ENCODE measurements at regions not wholly inside any gene's neighbourhood (a gene's known extent, or its start where the extent isn't known, plus 50 kb on each side); places are given as distances from the start of the nearest gene placed in this dataset.

DNA sequence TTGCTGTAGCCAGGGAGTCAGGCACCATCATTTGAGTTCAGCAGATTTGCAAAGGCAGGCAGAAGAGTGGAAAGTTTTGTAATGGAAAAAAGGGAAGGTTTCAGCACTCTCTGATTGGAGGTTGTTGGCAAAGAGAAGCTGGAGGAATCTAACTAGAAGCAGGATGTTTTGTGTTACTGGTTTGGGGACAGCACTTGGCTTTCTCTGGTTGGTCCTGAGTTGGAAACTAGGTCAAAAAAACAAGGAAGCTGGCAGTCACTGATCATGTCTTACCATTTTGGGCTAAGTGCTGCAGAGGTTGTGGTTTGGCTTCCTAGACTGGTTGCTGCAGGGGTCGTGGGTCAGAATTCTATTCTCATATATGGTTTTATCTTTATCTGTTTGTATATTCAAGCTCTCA, 189.8 kb downstream of the DRD1 start:
- DNase-seq: no peak

DNA sequence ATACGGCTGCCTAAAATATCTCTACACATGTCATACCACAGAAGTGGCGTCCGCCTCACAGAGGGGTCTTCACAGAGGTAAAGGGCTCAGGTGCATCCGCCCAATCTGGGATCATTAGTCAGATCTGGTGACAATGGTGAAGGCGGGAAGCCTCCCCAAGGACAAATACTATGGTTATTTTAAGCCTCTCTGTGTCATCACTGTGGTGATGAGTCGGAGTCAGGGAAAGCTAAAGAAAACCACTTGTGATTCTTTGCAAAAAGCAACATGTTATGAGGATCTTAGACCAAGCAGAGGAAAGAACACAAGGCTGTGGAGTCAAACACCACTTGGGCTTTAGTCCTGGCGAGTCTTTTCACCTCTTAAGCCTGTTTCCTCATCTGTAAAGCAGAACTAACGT, 190.4 kb downstream of the DRD1 start:
- DNase-seq: no peak
- TF ChIP-seq, protein P1, sequence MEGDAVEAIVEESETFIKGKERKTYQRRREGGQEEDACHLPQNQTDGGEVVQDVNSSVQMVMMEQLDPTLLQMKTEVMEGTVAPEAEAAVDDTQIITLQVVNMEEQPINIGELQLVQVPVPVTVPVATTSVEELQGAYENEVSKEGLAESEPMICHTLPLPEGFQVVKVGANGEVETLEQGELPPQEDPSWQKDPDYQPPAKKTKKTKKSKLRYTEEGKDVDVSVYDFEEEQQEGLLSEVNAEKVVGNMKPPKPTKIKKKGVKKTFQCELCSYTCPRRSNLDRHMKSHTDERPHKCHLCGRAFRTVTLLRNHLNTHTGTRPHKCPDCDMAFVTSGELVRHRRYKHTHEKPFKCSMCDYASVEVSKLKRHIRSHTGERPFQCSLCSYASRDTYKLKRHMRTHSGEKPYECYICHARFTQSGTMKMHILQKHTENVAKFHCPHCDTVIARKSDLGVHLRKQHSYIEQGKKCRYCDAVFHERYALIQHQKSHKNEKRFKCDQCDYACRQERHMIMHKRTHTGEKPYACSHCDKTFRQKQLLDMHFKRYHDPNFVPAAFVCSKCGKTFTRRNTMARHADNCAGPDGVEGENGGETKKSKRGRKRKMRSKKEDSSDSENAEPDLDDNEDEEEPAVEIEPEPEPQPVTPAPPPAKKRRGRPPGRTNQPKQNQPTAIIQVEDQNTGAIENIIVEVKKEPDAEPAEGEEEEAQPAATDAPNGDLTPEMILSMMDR (IDR thresholded peaks at IDR 0.05; ENCODE audit: low read depth, low read length): no peak
- Histone ChIP-seq H3K27me3 (ENCODE audit: insufficient read depth, low read depth, severe bottlenecking) (peaks cover 86% of the 10 kb centered on the region), H3K27ac (no peak overlapping the region), H3K9me3 (ENCODE audit: severe bottlenecking) (no peaks in the 10 kb centered on the region), H3K36me3 (no peaks in the 10 kb centered on the region), H3K4me3 (ENCODE audit: low read depth, low read length) (no peak overlapping the region)

More for the DNA sequence above, 189.8 kb downstream of the DRD1 start:
- Histone ChIP-seq H3K36me3 (no peaks in the 10 kb centered on the region), H3K27ac (no peak overlapping the region), H3K4me3 (ENCODE audit: low read depth, low read length) (no peak overlapping the region), H3K27me3 (ENCODE audit: insufficient read depth, low read depth, severe bottlenecking) (peaks cover 88% of the 10 kb centered on the region), H3K9me3 (ENCODE audit: severe bottlenecking) (no peaks in the 10 kb centered on the region)
- TF ChIP-seq, protein P1 (IDR thresholded peaks at IDR 0.05; ENCODE audit: low read depth, low read length): no peak

DNA sequence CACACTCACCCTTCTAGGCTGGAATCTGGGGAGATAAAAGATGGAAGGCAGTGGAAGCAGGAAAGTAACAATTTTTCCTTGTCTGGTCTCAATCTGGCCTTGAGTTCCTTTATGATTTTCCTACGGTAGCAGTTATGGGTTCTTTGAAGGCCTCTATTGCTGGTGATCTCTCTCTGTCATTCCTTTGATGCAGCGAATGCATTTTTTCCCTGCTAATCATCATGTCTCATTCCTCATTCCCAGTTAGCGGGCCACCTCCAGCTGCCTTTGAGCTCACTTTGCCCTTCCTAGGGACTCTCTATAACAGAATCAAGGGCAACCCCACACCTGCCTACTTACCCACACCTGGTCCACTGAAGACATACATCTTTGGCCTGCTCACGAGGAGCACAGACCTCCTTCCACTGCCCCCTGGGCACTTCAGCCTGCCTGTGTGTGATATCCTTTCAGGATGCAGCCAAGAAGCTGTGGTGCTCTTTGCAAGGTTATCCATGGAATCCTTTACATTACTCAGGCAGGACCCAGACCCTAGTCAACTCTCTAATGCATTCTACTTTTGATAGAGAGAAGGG, 191.7 kb downstream of the DRD1 start:
- Histone ChIP-seq H3K27ac (no peak overlapping the region), H3K36me3 (no peaks in the 10 kb centered on the region), H3K9me3 (ENCODE audit: severe bottlenecking) (no peaks in the 10 kb centered on the region), H3K4me3 (ENCODE audit: low read depth, low read length) (no peak overlapping the region), H3K27me3 (ENCODE audit: insufficient read depth, low read depth, severe bottlenecking) (peaks cover 83% of the 10 kb centered on the region)
- TF ChIP-seq, protein P1 (IDR thresholded peaks at IDR 0.05; ENCODE audit: low read depth, low read length): no peak
- no peak for DNase-seq

DNA sequence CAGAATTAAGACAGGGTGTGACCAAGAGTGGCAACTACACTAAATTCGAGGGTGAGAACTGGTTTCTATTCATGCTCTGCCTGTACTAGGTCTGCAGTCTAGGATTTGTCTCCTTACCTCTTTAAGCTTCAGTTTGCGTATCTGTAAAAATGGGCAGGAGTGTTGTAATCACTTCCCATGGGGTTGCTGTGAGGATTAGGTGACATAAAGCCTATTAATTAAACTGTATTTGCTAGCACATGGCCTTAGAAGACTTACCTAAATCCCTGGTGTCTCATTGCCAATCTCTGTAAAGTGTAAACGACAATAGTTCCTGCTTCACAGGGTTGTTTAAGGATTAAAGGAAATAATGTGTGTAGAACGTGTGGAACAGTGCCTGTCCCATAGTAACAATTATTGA, 193.6 kb downstream of the DRD1 start:
- TF ChIP-seq, protein P1 (IDR thresholded peaks at IDR 0.05; ENCODE audit: low read depth, low read length): no peak
- H3K27me3 ChIP-seq (ENCODE audit: insufficient read depth, low read depth, severe bottlenecking): peaks cover 83% of the 10 kb centered on the region
- H3K4me3 ChIP-seq (ENCODE audit: low read depth, low read length): no peak overlapping the region
- no peak for DNase-seq
- H3K9me3 ChIP-seq (ENCODE audit: severe bottlenecking): no peaks in the 10 kb centered on the region
- H3K27ac ChIP-seq: no peak overlapping the region
- H3K36me3 ChIP-seq: no peaks in the 10 kb centered on the region

DNA sequence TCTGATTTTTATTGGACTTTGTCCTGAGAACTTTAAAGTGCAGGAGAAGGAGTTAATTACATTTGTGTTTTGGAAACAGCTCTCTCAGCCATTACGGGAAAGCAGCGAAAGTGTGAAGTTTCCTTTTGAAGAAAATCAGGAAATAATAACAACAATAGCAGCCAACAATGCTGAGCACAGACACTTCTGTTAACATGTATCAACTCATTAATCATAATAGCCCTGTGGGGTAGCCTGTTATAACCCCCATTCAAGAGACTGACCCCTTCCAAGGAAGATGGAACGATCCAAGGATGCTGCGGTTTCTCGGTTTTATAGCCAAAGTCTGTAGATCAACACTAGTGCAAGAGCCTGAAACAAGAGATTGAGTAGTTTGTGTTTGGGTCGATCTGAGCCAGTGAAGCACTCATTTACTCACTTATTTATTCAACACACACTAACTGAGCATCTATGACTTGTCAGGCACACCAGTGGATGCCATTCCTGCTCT, 195.5 kb downstream of the DRD1 start:
- TF ChIP-seq, protein P1 (IDR thresholded peaks at IDR 0.05; ENCODE audit: low read depth, low read length): no peak
- H3K4me3 ChIP-seq (ENCODE audit: low read depth, low read length): no peak overlapping the region
- no peaks in the 10 kb centered on the region for H3K36me3 ChIP-seq
- no peak overlapping the region for H3K27ac ChIP-seq
- no peaks in the 10 kb centered on the region for H3K9me3 ChIP-seq (ENCODE audit: severe bottlenecking)
- no peak for DNase-seq
- H3K27me3 ChIP-seq (ENCODE audit: insufficient read depth, low read depth, severe bottlenecking): peaks cover 84% of the 10 kb centered on the region
